HCT116 (cell line): ENCODE measurements at regions not wholly inside any gene's neighbourhood (a gene's known extent, or its start where the extent isn't known, plus 50 kb on each side); places are given as distances from the start of the nearest gene placed in this dataset.

ENCODE experiments used
- ATAC-seq: fragments of 200-7000 bp; cut with Tn5 transposase; 2 replicates; pipeline ENCODE4 v1.9.1; 2020; ENCODE audit warnings: mild to moderate bottlenecking, moderate library complexity
- BruUV-seq: library from RNA; stranded (reverse); fragments of 400-500 nt; replicated peaks from 2 replicates; lab custom pipeline; 2021; lab: Mats Ljungman, UMichigan
- CTCF ChIA-PET: fragments of 300-600 bp; sonication (Branson Sonifier 250); formaldehyde crosslinking; loops from one replicate; lab custom pipeline; 2021; ENCODE audit warnings: antibody characterized with exemption; lab: Charles Lee
- POLR2A ChIA-PET: fragments of 300-600, 350-600 bp; sonication (Branson Sonifier 250); formaldehyde crosslinking; loops from one replicate; lab custom pipeline; 2021; ENCODE audit warnings: antibody characterized with exemption; lab: Charles Lee
- RAD21 ChIA-PET, 2 experiments: fragments of 300-600 bp; sonication (Branson Sonifier 250); formaldehyde crosslinking; loops; one replicate each; lab custom pipeline; 2023; ENCODE audit warnings: low total read pairs in 2 of 2; ENCODE audit not compliant: uncharacterized antibody in 2 of 2, unreplicated experiment in 2 of 2, low non-redundant PET in 1 of 2; lab: Charles Lee
- DNase-seq: peaks from one replicate; pipeline ENCODE4 v3.0.0-alpha.2; 2010; ENCODE audit warnings: low read depth, low spot score
- H2AFZ ChIP-seq: fragments of 200-600 bp; shearing (Covaris generic), sonication (generic); 2 replicates; pipeline ENCODE4 v1.6.1; 2017; ENCODE audit warnings: low read depth, mixed run types, mixed read lengths, antibody characterized with exemption, low read length; ENCODE audit not compliant: poor library complexity, severe bottlenecking
- H3K27ac ChIP-seq: 2 replicates; pipeline ENCODE4 v1.5.1; 2012; ENCODE audit warnings: low read depth, low read length
- H3K27me3 ChIP-seq: fragments of 200-600 bp; sonication (generic); 2 replicates; pipeline ENCODE4 v1.6.1; 2016; ENCODE audit warnings: mixed run types, low read length, mixed read lengths; ENCODE audit not compliant: insufficient read depth
- H3K36me3 ChIP-seq, 2 experiments: fragments of 200-500 bp in 1 of 2; fragments of 200-600 bp in 1 of 2; sonication (Bioruptor generic) in 1 of 2; sonication (generic) in 1 of 2; 2 replicates each; pipeline versions ENCODE4 v1.5.1 to v1.6.1; 2014 to 2016; ENCODE audit warnings: low read length in 2 of 2, inconsistent platforms in 1 of 2, mixed read lengths in 1 of 2, mixed run types in 1 of 2; ENCODE audit not compliant: insufficient read depth in 2 of 2, control insufficient read depth in 1 of 2
- H3K4me1 ChIP-seq, 2 experiments: fragments of 200-600 bp in 1 of 2; sonication (generic) in 1 of 2; 2 replicates each; pipeline versions ENCODE4 v1.5.1 to v1.6.1; 2012 to 2017; ENCODE audit warnings: low read length in 2 of 2, inconsistent platforms in 1 of 2, mild to moderate bottlenecking in 1 of 2, mixed read lengths in 1 of 2, mixed run types in 1 of 2, moderate library complexity in 1 of 2; ENCODE audit not compliant: insufficient read depth in 2 of 2, control insufficient read depth in 1 of 2
- H3K4me2 ChIP-seq: fragments of 200-600 bp; sonication (generic); 2 replicates; pipeline ENCODE4 v1.6.1; 2017; ENCODE audit warnings: mixed run types, low read length, mixed read lengths
- H3K4me3 ChIP-seq, 2 experiments: fragments of 200-600 bp in 1 of 2; sonication (generic) in 1 of 2; replicated peaks in 1 of 2; 2 replicates each; pipeline ENCODE4 v1.5.1; 2011 to 2016; ENCODE audit warnings: low read length in 2 of 2, control low read depth in 1 of 2, low read depth in 1 of 2, mild to moderate bottlenecking in 1 of 2, mixed read lengths in 1 of 2, mixed run types in 1 of 2
- H3K79me2 ChIP-seq: fragments of 200-600 bp; sonication (generic); 2 replicates; pipeline ENCODE4 v1.6.1; 2017; ENCODE audit warnings: mild to moderate bottlenecking, mixed run types, low read length, moderate library complexity, mixed read lengths; ENCODE audit not compliant: insufficient read depth
- H3K9ac ChIP-seq: fragments of 200-600 bp; sonication (generic); 2 replicates; pipeline ENCODE4 v1.6.1; 2016; ENCODE audit warnings: low read length, mixed read lengths
- H3K9me2 ChIP-seq: fragments of 200-600 bp; sonication (generic), shearing (Covaris generic); 2 replicates; pipeline ENCODE4 v1.6.1; 2017; ENCODE audit warnings: mixed run types, mild to moderate bottlenecking, moderate library complexity; ENCODE audit not compliant: insufficient read depth
- H3K9me3 ChIP-seq, 2 experiments: fragments of 200-500 bp in 1 of 2; fragments of 200-600 bp in 1 of 2; sonication (Bioruptor generic) in 1 of 2; sonication (generic) in 1 of 2; 2 replicates each; pipeline ENCODE4 v1.6.1; 2014 to 2017; ENCODE audit warnings: low read length in 2 of 2, mixed read lengths in 2 of 2, inconsistent platforms in 1 of 2, low read depth in 1 of 2, mild to moderate bottlenecking in 1 of 2, mixed run types in 1 of 2, moderate library complexity in 1 of 2; ENCODE audit not compliant: control insufficient read depth in 1 of 2, insufficient read depth in 1 of 2
- H4K20me1 ChIP-seq: fragments of 200-600 bp; sonication (generic), shearing (Covaris generic); 2 replicates; pipeline ENCODE4 v1.6.1; 2017; ENCODE audit warnings: mixed run types, mild to moderate bottlenecking, moderate library complexity; ENCODE audit not compliant: insufficient read depth
- ATF3 ChIP-seq: IDR thresholded peaks from 2 replicates; pipeline ENCODE4 v1.6.1; 2012
- CTCF ChIP-seq, 3 experiments: fragments of 200-600 bp in 1 of 3; sonication (generic) in 1 of 3; IDR thresholded peaks in 2 of 3; conservative IDR thresholded peaks in 1 of 3; 2 replicates each; pipeline ENCODE4 v1.5.1; 2012 to 2017; ENCODE audit warnings: low read depth in 2 of 3, low read length in 2 of 3, antibody characterized with exemption in 1 of 3, borderline replicate concordance in 1 of 3, control low read depth in 1 of 3, mild to moderate bottlenecking in 1 of 3, mixed read lengths in 1 of 3, mixed run types in 1 of 3, moderate library complexity in 1 of 3; ENCODE audit not compliant: insufficient read depth in 1 of 3
- ELF1 ChIP-seq: IDR thresholded peaks from 2 replicates; pipeline ENCODE4 v1.6.1; 2012; ENCODE audit warnings: low read depth, borderline replicate concordance
- POLR2A ChIP-seq: IDR thresholded peaks from 2 replicates; pipeline ENCODE4 v1.7.0; 2011; ENCODE audit warnings: borderline replicate concordance; ENCODE audit not compliant: insufficient read depth, insufficient read length; ENCODE audit errors: extremely low read depth
- intact Hi-C: fragments of 100-400 bp; cut with micrococcal nuclease; formaldehyde crosslinking; loops from 2 replicates; pipeline ENCODE4 v1.10.0; 2022
- TF ChIP-seq, protein P1 (sequence below): IDR thresholded peaks from 2 replicates; pipeline ENCODE4 v1.6.1; 2012; ENCODE audit warnings: low read depth
- TF ChIP-seq, protein P2 (sequence below): IDR thresholded peaks from 2 replicates; pipeline ENCODE4 v1.6.1; 2012

DNA sequence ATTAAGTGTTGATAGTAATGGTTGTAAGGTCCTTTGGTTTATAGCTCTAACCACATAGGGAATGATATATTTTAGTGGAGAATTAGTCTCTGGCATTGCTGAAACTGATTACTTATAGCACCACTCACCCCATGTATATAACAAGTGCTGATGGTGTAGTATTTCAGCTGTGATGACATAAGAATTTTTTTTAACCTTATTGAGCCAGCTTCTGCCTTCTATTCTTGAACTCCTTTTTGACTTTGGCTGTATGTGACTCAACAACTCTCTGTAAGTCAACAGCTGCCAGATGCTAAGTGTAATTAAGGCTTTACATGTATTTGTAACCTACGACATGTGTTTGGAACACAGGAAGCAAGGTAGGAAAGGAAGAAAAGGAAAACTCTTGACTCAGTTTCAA lies 929.6 kb upstream of the WWC1 start (continued):
- TF ChIP-seq, protein P1, sequence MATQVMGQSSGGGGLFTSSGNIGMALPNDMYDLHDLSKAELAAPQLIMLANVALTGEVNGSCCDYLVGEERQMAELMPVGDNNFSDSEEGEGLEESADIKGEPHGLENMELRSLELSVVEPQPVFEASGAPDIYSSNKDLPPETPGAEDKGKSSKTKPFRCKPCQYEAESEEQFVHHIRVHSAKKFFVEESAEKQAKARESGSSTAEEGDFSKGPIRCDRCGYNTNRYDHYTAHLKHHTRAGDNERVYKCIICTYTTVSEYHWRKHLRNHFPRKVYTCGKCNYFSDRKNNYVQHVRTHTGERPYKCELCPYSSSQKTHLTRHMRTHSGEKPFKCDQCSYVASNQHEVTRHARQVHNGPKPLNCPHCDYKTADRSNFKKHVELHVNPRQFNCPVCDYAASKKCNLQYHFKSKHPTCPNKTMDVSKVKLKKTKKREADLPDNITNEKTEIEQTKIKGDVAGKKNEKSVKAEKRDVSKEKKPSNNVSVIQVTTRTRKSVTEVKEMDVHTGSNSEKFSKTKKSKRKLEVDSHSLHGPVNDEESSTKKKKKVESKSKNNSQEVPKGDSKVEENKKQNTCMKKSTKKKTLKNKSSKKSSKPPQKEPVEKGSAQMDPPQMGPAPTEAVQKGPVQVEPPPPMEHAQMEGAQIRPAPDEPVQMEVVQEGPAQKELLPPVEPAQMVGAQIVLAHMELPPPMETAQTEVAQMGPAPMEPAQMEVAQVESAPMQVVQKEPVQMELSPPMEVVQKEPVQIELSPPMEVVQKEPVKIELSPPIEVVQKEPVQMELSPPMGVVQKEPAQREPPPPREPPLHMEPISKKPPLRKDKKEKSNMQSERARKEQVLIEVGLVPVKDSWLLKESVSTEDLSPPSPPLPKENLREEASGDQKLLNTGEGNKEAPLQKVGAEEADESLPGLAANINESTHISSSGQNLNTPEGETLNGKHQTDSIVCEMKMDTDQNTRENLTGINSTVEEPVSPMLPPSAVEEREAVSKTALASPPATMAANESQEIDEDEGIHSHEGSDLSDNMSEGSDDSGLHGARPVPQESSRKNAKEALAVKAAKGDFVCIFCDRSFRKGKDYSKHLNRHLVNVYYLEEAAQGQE, result no peak
- TF ChIP-seq, protein P2, sequence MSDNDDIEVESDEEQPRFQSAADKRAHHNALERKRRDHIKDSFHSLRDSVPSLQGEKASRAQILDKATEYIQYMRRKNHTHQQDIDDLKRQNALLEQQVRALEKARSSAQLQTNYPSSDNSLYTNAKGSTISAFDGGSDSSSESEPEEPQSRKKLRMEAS, result no peak
- no peak for TF ChIP-seq ATF3

DNA sequence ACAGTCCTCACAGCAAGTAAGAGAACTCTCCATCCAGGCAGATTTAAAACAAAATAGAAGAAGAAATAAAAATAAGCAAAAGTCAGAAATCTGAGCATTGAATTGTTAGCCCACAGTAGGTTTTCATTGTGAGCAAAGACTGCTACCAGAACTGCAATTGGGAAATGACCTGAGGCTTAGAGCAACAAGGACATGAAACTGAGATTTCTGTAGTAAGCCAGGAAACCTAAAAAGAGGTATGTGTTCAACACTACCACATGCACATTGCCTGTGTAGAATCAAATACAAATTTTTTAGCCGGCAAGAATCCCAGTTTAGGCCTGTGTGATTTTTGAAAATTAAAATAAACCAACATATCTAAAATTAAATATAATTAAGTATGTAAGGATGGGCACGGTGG lies 928.4 kb upstream of the WWC1 start:
- intact Hi-C loops, result no loop called here
- Histone ChIP-seq H3K9ac (no peak overlapping the region), H3K27me3 (no peaks in the 10 kb centered on the region), H2AFZ (no peak overlapping the region), H3K27ac (no peak overlapping the region), H3K4me1 (no peaks in the 10 kb centered on the region), H3K4me3 (no peak overlapping the region), H3K9me3 (peaks cover 8 to 13% of the 10 kb centered on the region in 2 experiments; a peak in 1 of 4 replicates), H3K4me2 (no peak overlapping the region), H3K9me2 (no peaks in the 10 kb centered on the region), H3K36me3 (no peaks in the 10 kb centered on the region), H4K20me1 (no peaks in the 10 kb centered on the region), H3K79me2 (no peaks in the 10 kb centered on the region)
- TF ChIP-seq CTCF (IDR thresholded peaks at IDR 0.05 in 2 of 3, conservative IDR thresholded peaks at IDR 0.05 in 1 of 3; ENCODE audit: borderline replicate concordance in 1 of 3, insufficient read depth in 1 of 3, low read depth in 2 of 3, low read length in 2 of 3), result no peak
- TF ChIP-seq ELF1, result no peak
- TF ChIP-seq POLR2A, result no peak
- no TSS peak for BruUV-seq
- RAD21 ChIA-PET, result no interaction called here
- POLR2A ChIA-PET, result no interaction called here
- CTCF ChIA-PET, result no interaction called here
- ATAC-seq, result no peak
- no peak for DNase-seq
